ENCODE measurements at regions not wholly inside any gene's neighbourhood (a gene's known extent, or its start where the extent isn't known, plus 50 kb on each side); places are given as distances from the start of the nearest gene placed in this dataset.
A peak's percentile ranks its signal among the peaks of the same experiment; 100 is the strongest.

GRCh38 chr11:69912911-69913451, 93.8 kb upstream of the FGF3 start:
- Histone ChIP-seq H3K9ac (ENCODE audit: low read length) (no peak overlapping the region), H3K4me1 (ENCODE audit: control insufficient read depth in 1 of 2, insufficient read depth in 2 of 2, low read length in 2 of 2) (peaks cover 30 to 60% of the 10 kb centered on the region in 2 experiments), H3K4me2 (ENCODE audit: low read length) (no peak overlapping the region), H4K20me1 (ENCODE audit: insufficient read depth) (no peaks in the 10 kb centered on the region), H3K36me3 (ENCODE audit: control insufficient read depth in 1 of 2, insufficient read depth in 2 of 2, low read length in 2 of 2) (no peaks in the 10 kb centered on the region), H3K9me3 (ENCODE audit: control insufficient read depth in 1 of 2, insufficient read depth in 1 of 2, low read depth in 1 of 2, low read length in 2 of 2) (no peaks in the 10 kb centered on the region), H3K27ac (ENCODE audit: low read depth, low read length) (no peak overlapping the region; the same call in 1 of the 2 replicates), H3K27me3 (ENCODE audit: insufficient read depth, low read length) (no peaks in the 10 kb centered on the region), H3K79me2 (ENCODE audit: insufficient read depth, low read length) (no peaks in the 10 kb centered on the region), H3K9me2 (ENCODE audit: insufficient read depth) (no peaks in the 10 kb centered on the region), H2AFZ (ENCODE audit: low read depth, low read length, poor library complexity, severe bottlenecking) (no peak overlapping the region), H3K4me3 (replicated peaks in 1 of 2; ENCODE audit: low read depth in 1 of 2, low read length in 2 of 2) (no peak overlapping the region)
- TF ChIP-seq SRF (IDR thresholded peaks at IDR 0.05; ENCODE audit: low read depth), result no peak
- peak in 2 of 3 experiments; percentile 53 to 63; a peak in 4 of 6 replicates for TF ChIP-seq CTCF (IDR thresholded peaks at IDR 0.05 in 2 of 3, conservative IDR thresholded peaks at IDR 0.05 in 1 of 3; ENCODE audit: borderline replicate concordance in 1 of 3, insufficient read depth in 1 of 3, low read depth in 2 of 3, low read length in 2 of 3)
- ATAC-seq (peak; percentile 63), DNase-seq (ENCODE audit: low read depth, low spot score) (no peak)
- intact Hi-C loops (cut with micrococcal nuclease), result loop anchor here (1.0 kb wide), 1 partner anchor 227 kb away; no protein-coding TSS in a partner anchor
- POLR2A ChIA-PET, result interaction anchor here (0.8 kb wide), 1 partner anchor 201 kb away, joined by 3 read pairs; no protein-coding TSS in a partner anchor
- no TSS peak for BruUV-seq (replicated peaks)
- RAD21 ChIA-PET (ENCODE audit: low non-redundant PET in 1 of 2, low total read pairs in 2 of 2, uncharacterized antibody in 2 of 2, unreplicated experiment in 2 of 2), result interaction anchor here (0.6 kb wide), 2 partner anchors 193 to 209 kb away, joined by 3 read pairs; no protein-coding TSS in a partner anchor
- CTCF ChIA-PET, result interaction anchor here (0.7 to 1.5 kb wide), 8 partner anchors 12 to 290 kb away, joined by 3 to 6 read pairs (median 4); partner anchors contain the start of gene FADD

DNA sequence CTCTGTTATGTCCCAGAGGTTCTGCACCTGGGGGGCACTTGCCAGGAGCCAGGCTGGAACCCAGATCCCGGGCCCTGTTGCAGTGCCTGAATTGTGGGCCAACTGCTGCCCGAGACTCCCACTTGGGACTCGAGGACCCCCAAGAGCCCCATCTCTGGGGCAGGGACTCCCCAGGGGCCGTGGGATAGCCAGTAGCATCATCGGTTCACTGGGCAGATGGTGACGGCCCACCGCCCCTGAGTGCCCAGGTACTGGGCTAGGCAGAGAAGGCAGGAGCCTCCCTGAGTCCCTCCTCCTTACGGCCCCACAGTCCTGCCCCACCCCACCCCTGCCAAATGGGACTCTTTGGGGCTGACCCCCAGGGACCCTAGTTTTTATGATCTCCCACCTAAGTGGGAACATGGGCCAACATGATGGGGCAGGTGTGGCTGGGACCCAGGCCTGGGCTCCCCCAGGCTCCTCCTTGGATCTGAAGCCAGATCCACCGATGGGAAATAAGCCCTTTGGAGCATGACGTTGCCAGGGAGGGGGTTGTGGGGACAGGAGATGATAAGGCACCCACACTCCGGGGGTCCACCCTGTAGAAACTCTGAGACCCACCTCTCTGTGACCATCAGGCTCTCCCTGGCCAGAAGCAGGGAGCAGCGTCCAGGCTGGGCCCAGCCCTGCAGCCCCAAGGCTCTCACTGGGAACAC, 94.5 kb upstream of the FGF3 start:
- DNase-seq (ENCODE audit: low read depth, low spot score), result no peak
- CTCF ChIA-PET, result interaction anchor here (0.8 to 2.0 kb wide), 8 partner anchors 12 to 289 kb away, joined by 3 to 16 read pairs (median 4); partner anchors contain the start of gene FADD
- Histone ChIP-seq H3K4me1 (ENCODE audit: control insufficient read depth in 1 of 2, insufficient read depth in 2 of 2, low read length in 2 of 2) (peaks cover 30 to 62% of the 10 kb centered on the region in 2 experiments), H3K27ac (ENCODE audit: low read depth, low read length) (peak overlapping the region; percentile 57), H2AFZ (ENCODE audit: low read depth, low read length, poor library complexity, severe bottlenecking) (no peak overlapping the region), H3K9ac (ENCODE audit: low read length) (peak overlapping the region; percentile 47; the same call in 1 of the 2 replicates), H3K9me2 (ENCODE audit: insufficient read depth) (no peaks in the 10 kb centered on the region), H4K20me1 (ENCODE audit: insufficient read depth) (no peaks in the 10 kb centered on the region), H3K4me2 (ENCODE audit: low read length) (peak overlapping the region; percentile 81), H3K9me3 (ENCODE audit: control insufficient read depth in 1 of 2, insufficient read depth in 1 of 2, low read depth in 1 of 2, low read length in 2 of 2) (no peaks in the 10 kb centered on the region), H3K36me3 (ENCODE audit: control insufficient read depth in 1 of 2, insufficient read depth in 2 of 2, low read length in 2 of 2) (no peaks in the 10 kb centered on the region), H3K79me2 (ENCODE audit: insufficient read depth, low read length) (no peaks in the 10 kb centered on the region), H3K27me3 (ENCODE audit: insufficient read depth, low read length) (no peaks in the 10 kb centered on the region), H3K4me3 (replicated peaks in 1 of 2; ENCODE audit: low read depth in 1 of 2, low read length in 2 of 2) (no peak overlapping the region)
- RAD21 ChIA-PET (ENCODE audit: low non-redundant PET in 1 of 2, low total read pairs in 2 of 2, uncharacterized antibody in 2 of 2, unreplicated experiment in 2 of 2), result interaction anchor here in 1 of 2 experiments (1.1 kb wide), 1 partner anchor 166 kb away, joined by 3 read pairs; no protein-coding TSS in a partner anchor
- intact Hi-C loops (cut with micrococcal nuclease), result loop anchor here (1.0 kb wide), 1 partner anchor 227 kb away; no protein-coding TSS in a partner anchor
- POLR2A ChIA-PET, result interaction anchor here (0.8 kb wide), 1 partner anchor 202 kb away, joined by 3 read pairs; no protein-coding TSS in a partner anchor
- BruUV-seq (replicated peaks), result no TSS peak
- ATAC-seq, result no peak
- no peak for TF ChIP-seq EZH2phosphoT487 (IDR thresholded peaks at IDR 0.05; ENCODE audit: borderline replicate concordance)
- no peak for TF ChIP-seq POLR2AphosphoS5 (IDR thresholded peaks at IDR 0.05; ENCODE audit: low read depth, low read length)
- TF ChIP-seq EGR1 (IDR thresholded peaks at IDR 0.05; ENCODE audit: low read depth), result no peak
- TF ChIP-seq CTCF (IDR thresholded peaks at IDR 0.05 in 2 of 3, conservative IDR thresholded peaks at IDR 0.05 in 1 of 3; ENCODE audit: borderline replicate concordance in 1 of 3, insufficient read depth in 1 of 3, low read depth in 2 of 3, low read length in 2 of 3), result no peak
- TF ChIP-seq POLR2A (IDR thresholded peaks at IDR 0.05; ENCODE audit: borderline replicate concordance, extremely low read depth, insufficient read depth, insufficient read length), result no peak
- TF ChIP-seq ZBTB33 (IDR thresholded peaks at IDR 0.05; ENCODE audit: extremely low read depth, insufficient replicate concordance, low read length), result no peak
- no peak for TF ChIP-seq CBX3 (IDR thresholded peaks at IDR 0.05; ENCODE audit: low read depth)
- TF ChIP-seq ELF1 (IDR thresholded peaks at IDR 0.05; ENCODE audit: borderline replicate concordance, low read depth), result no peak
- TF ChIP-seq FOSL1 (IDR thresholded peaks at IDR 0.05; ENCODE audit: low read depth), result no peak

Data from HCT116 (cell line).